ENCODE measurements at regions not wholly inside any gene's neighbourhood (a gene's known extent, or its start where the extent isn't known, plus 50 kb on each side); places are given as distances from the start of the nearest gene placed in this dataset.

- DNase-seq: no peak
These were observed 70.6 kb upstream of the KLF7 start for GRCh38 chr2:207236156-207236935.

- no peak for DNase-seq
These were observed 73.3 kb upstream of the KLF7 start for GRCh38 chr2:207238831-207239701.

- DNase-seq: peak; percentile 82
These were observed 74.2 kb upstream of the KLF7 start for GRCh38 chr2:207239754-207240494.

GRCh38 chr2:207240649-207241048, 74.9 kb upstream of the KLF7 start:
- no peak for DNase-seq

GRCh38 chr2:207241198-207241597, 75.5 kb upstream of the KLF7 start:
- no peak for DNase-seq

GRCh38 chr2:207243601-207244000, 77.9 kb upstream of the KLF7 start:
- DNase-seq: no peak

GRCh38 chr2:207244971-207245925, 79.5 kb upstream of the KLF7 start:
- DNase-seq: no peak

- no peak for DNase-seq
These were observed 83.1 kb upstream of the KLF7 start for GRCh38 chr2:207248702-207249377.

GRCh38 chr2:207251022-207251421, 85.3 kb upstream of the KLF7 start:
- no peak for DNase-seq

- DNase-seq: no peak
These were observed 85.9 kb upstream of the KLF7 start for GRCh38 chr2:207251573-207252192.

GRCh38 chr2:207252416-207252815, 86.7 kb upstream of the KLF7 start:
- no peak for DNase-seq

GRCh38 chr2:207252979-207253645, 87.4 kb upstream of the KLF7 start:
- no peak for DNase-seq

GRCh38 chr2:207253666-207254345, 88.1 kb upstream of the KLF7 start:
- no peak for DNase-seq

- DNase-seq: no peak
These were observed 89.1 kb upstream of the KLF7 start for GRCh38 chr2:207254591-207255464.

GRCh38 chr2:207255565-207256470, 90.1 kb upstream of the KLF7 start:
- no peak for DNase-seq

- DNase-seq: no peak
These were observed 90.9 kb upstream of the KLF7 start for GRCh38 chr2:207256476-207257207.

All from NCI-H2029 treated with DMSO at 0.1 percent for 48 hours (cell line).